K562 (cell line): ENCODE measurements at regions not wholly inside any gene's neighbourhood (a gene's known extent, or its start where the extent isn't known, plus 50 kb on each side); places are given as distances from the start of the nearest gene placed in this dataset.

Source experiments
- ATAC-seq: fragments of 200-7000 bp; cut with Tn5 transposase; 3 replicates; pipeline ENCODE4 v1.9.1; 2020; ENCODE audit warnings: moderate library complexity
- BruUV-seq: library from RNA; stranded (reverse); fragments of 400-500 nt; replicated peaks from 2 replicates; lab custom pipeline; 2021; lab: Mats Ljungman, UMichigan
- CTCF ChIA-PET: fragments of 300-600 bp; formaldehyde crosslinking; extraction: SDS; loops from one replicate; lab custom pipeline; 2021; ENCODE audit warnings: low intra/inter-chr PET ratio; lab: Yijun Ruan, JAX
- POLR2A ChIA-PET: fragments of 300-600, 350-650 bp; sonication (Branson Sonifier 250); formaldehyde crosslinking; extraction: SDS; loops from one replicate; lab custom pipeline; 2021; ENCODE audit warnings: antibody characterized with exemption, inconsistent platforms; lab: Yijun Ruan, JAX
- DNase-seq, 4 experiments: peaks; one replicate each; pipeline versions ENCODE4 v3.0.0 to v3.0.0-alpha.2; 2011 to 2018; ENCODE audit warnings: low spot score in 3 of 4, mixed read lengths in 3 of 4; ENCODE audit errors: extremely low read depth in 1 of 4
- FAIRE-seq: peaks from 2 replicates; lab custom pipeline; 2011; peaks lifted over from hg19 to GRCh38; lab: Jason Lieb, UNC
- H2AFZ ChIP-seq: 2 replicates; pipeline ENCODE4 v1.6.0; 2011; ENCODE audit warnings: low read depth, low read length, control low read depth, inconsistent platforms
- H3K27ac ChIP-seq: fragments of 200-600 bp; 3 replicates; pipeline ENCODE4 v1.8.0; 2011; ENCODE audit warnings: low read depth, mild to moderate bottlenecking, control low read depth, inconsistent platforms, low read length, moderate library complexity, mixed read lengths; ENCODE audit errors: extremely low read depth
- H3K27me3 ChIP-seq, 2 experiments: fragments of 300-600 bp in 1 of 2; 2 replicates in 1 of 2; 3 replicates in 1 of 2; pipeline versions ENCODE4 v1.6.0 to v1.8.0; 2011; ENCODE audit warnings: inconsistent platforms in 2 of 2, low read length in 2 of 2, mild to moderate bottlenecking in 1 of 2, mixed read lengths in 1 of 2, moderate library complexity in 1 of 2; ENCODE audit not compliant: control insufficient read depth in 2 of 2, insufficient read depth in 2 of 2
- H3K36me3 ChIP-seq: fragments of 300-600 bp; 3 replicates; pipeline ENCODE4 v1.8.0; 2011; ENCODE audit warnings: mild to moderate bottlenecking, low read length, inconsistent platforms; ENCODE audit not compliant: control insufficient read depth, insufficient read depth
- H3K4me1 ChIP-seq, 2 experiments: fragments of 200-600 bp in 1 of 2; replicated peaks in 1 of 2; 2 replicates in 1 of 2; 3 replicates in 1 of 2; pipeline versions ENCODE4 v1.5.1 to v1.8.0; 2011; ENCODE audit warnings: inconsistent platforms in 2 of 2, low read length in 2 of 2, mild to moderate bottlenecking in 1 of 2, mixed read lengths in 1 of 2, moderate library complexity in 1 of 2; ENCODE audit not compliant: control insufficient read depth in 2 of 2, insufficient read depth in 2 of 2
- H3K4me2 ChIP-seq: 2 replicates; pipeline ENCODE4 v1.6.1; 2011; ENCODE audit warnings: low read length, control low read depth, inconsistent platforms, mixed read lengths; ENCODE audit not compliant: insufficient read depth
- H3K4me3 ChIP-seq: fragments of 200-600 bp; sonication (generic), shearing (Covaris generic); 2 replicates; pipeline ENCODE4 v1.5.1; 2016; ENCODE audit warnings: control low read depth, inconsistent platforms
- H3K79me2 ChIP-seq: fragments of 200-600 bp; 3 replicates; pipeline ENCODE4 v1.8.0; 2011; ENCODE audit warnings: low read length, inconsistent platforms; ENCODE audit not compliant: control insufficient read depth, insufficient read depth
- H3K9ac ChIP-seq, 2 experiments: 2 replicates each; pipeline versions ENCODE4 v1.6.0 to v1.6.1; 2011; ENCODE audit warnings: low read depth in 2 of 2, low read length in 2 of 2, control low read depth in 1 of 2, inconsistent platforms in 1 of 2, mild to moderate bottlenecking in 1 of 2, mixed read lengths in 1 of 2; ENCODE audit not compliant: insufficient read depth in 1 of 2
- H3K9me1 ChIP-seq: one replicate; pipeline ENCODE4 v1.6.0; 2011; ENCODE audit warnings: inconsistent platforms, mild to moderate bottlenecking, low read length, moderate library complexity; ENCODE audit not compliant: control insufficient read depth, insufficient read depth
- H3K9me3 ChIP-seq: replicated peaks from 2 replicates; pipeline ENCODE4 v1.5.1; 2011; ENCODE audit warnings: low read depth, low read length, inconsistent platforms; ENCODE audit not compliant: control insufficient read depth, insufficient read depth
- H4K20me1 ChIP-seq: replicated peaks from 2 replicates; pipeline ENCODE4 v1.6.1; 2011; ENCODE audit warnings: low read length, inconsistent platforms, mixed read lengths; ENCODE audit not compliant: control insufficient read depth, insufficient read depth
- CCAR2 ChIP-seq: fragments of 200-400 bp; formaldehyde crosslinking; IDR thresholded peaks from 2 replicates; pipeline ENCODE4 v1.6.1; 2017; ENCODE audit warnings: mild to moderate bottlenecking, low read depth, low read length
- CEBPG ChIP-seq, 3 experiments: fragments of 200-800 bp in 1 of 3; sonication (Bioruptor generic) in 1 of 3; sonication (generic) in 1 of 3; formaldehyde crosslinking in 1 of 3; IDR thresholded peaks in 2 of 3; conservative IDR thresholded peaks in 1 of 3; 2 replicates each; pipeline versions ENCODE4 v1.6.1 to v1.8.0; 2016 to 2022; ENCODE audit warnings: missing compliant biosample characterization in 2 of 3, missing genetic modification characterization in 2 of 3, mild to moderate bottlenecking in 1 of 3, missing genetic modification reagents in 1 of 3
- CREM ChIP-seq: IDR thresholded peaks from 2 replicates; pipeline ENCODE4 v1.6.1; 2014; ENCODE audit warnings: antibody characterized with exemption, low read depth
- CXXC5 ChIP-seq: fragments of 250-450 bp; sonication (Bioruptor Pico); IDR thresholded peaks from 2 replicates; pipeline ENCODE4 v1.8.0; 2022; ENCODE audit warnings: inconsistent platforms, mild to moderate bottlenecking, moderate library complexity
- ELK3 ChIP-seq: fragments of 450-650 bp; formaldehyde crosslinking; IDR thresholded peaks from 2 replicates; pipeline ENCODE4 v1.4.0; 2020; ENCODE audit warnings: mild to moderate bottlenecking
- FOXA1 ChIP-seq: fragments of 450-650 bp; IDR thresholded peaks from 2 replicates; pipeline ENCODE4 v1.6.1; 2016; ENCODE audit warnings: mild to moderate bottlenecking, borderline replicate concordance
- FUS ChIP-seq: fragments of 200-400 bp; formaldehyde crosslinking; optimal IDR thresholded peaks from 2 replicates; pipeline ENCODE3; 2017; ENCODE audit warnings: low read depth, low read length
- HDAC8 ChIP-seq: fragments of 450-650 bp; IDR thresholded peaks from 2 replicates; pipeline ENCODE4 v1.6.1; 2016; ENCODE audit warnings: mild to moderate bottlenecking, missing genetic modification characterization, moderate library complexity, missing compliant biosample characterization
- MAFG ChIP-seq: fragments of 450-650 bp; conservative IDR thresholded peaks from 2 replicates; pipeline ENCODE4 v1.6.1; 2016; ENCODE audit warnings: missing genetic modification characterization, missing compliant biosample characterization
- NR2C1 ChIP-seq, 2 experiments: fragments of 450-650 bp; IDR thresholded peaks; 2 replicates each; pipeline ENCODE4 v1.6.1; 2017; ENCODE audit warnings: mild to moderate bottlenecking in 2 of 2, antibody characterized with exemption in 1 of 2, inconsistent platforms in 1 of 2, missing compliant biosample characterization in 1 of 2, missing genetic modification characterization in 1 of 2
- NR2F6 ChIP-seq: fragments of 450-650 bp; formaldehyde crosslinking; IDR thresholded peaks from 2 replicates; pipeline ENCODE4 v1.4.0; 2020; ENCODE audit warnings: mild to moderate bottlenecking
- PCBP2 ChIP-seq: fragments of 200-400 bp; formaldehyde crosslinking; IDR thresholded peaks from 2 replicates; pipeline ENCODE4 v1.6.1; 2018; ENCODE audit warnings: low read length, low read depth, mild to moderate bottlenecking, moderate library complexity; ENCODE audit not compliant: poor library complexity, severe bottlenecking
- PHB ChIP-seq: fragments of 250-450 bp; sonication (Bioruptor Pico); IDR thresholded peaks from 2 replicates; pipeline ENCODE4 v1.5.0; 2021
- PTTG1 ChIP-seq: fragments of 450-650 bp; IDR thresholded peaks from 2 replicates; pipeline ENCODE4 v1.6.1; 2016; ENCODE audit warnings: low read depth, mild to moderate bottlenecking, missing genetic modification characterization, missing compliant biosample characterization
- RBM34 ChIP-seq: fragments of 200-400 bp; formaldehyde crosslinking; IDR thresholded peaks from 2 replicates; pipeline ENCODE4 v1.6.1; 2018; ENCODE audit warnings: low read length, borderline replicate concordance; ENCODE audit not compliant: insufficient read depth
- SAP30 ChIP-seq: fragments of 200-600 bp; sonication (generic); IDR thresholded peaks from 2 replicates; pipeline ENCODE4 v1.6.1; 2012; ENCODE audit warnings: borderline replicate concordance, low read depth, mild to moderate bottlenecking, moderate library complexity, low read length, control low read depth, inconsistent platforms; ENCODE audit not compliant: insufficient read depth, poor library complexity, severe bottlenecking
- ZBTB33 ChIP-seq: sonication (generic); formaldehyde crosslinking; IDR thresholded peaks from 2 replicates; pipeline ENCODE4 v1.8.1; 2023; ENCODE audit warnings: mild to moderate bottlenecking, missing genetic modification reagents
- ZNF253 ChIP-seq: fragments of 250-450 bp; sonication (Bioruptor Pico); conservative IDR thresholded peaks from 2 replicates; pipeline ENCODE4 v1.6.1; 2021; ENCODE audit warnings: mild to moderate bottlenecking
- ZNF324 ChIP-seq: fragments of 250-450 bp; sonication (Bioruptor Pico); IDR thresholded peaks from 2 replicates; pipeline ENCODE4 v1.4.0; 2020; ENCODE audit warnings: mild to moderate bottlenecking
- ZNF785 ChIP-seq: fragments of 250-450 bp; sonication (Bioruptor Pico); IDR thresholded peaks from 2 replicates; pipeline ENCODE4 v1.4.0; 2020; ENCODE audit warnings: mild to moderate bottlenecking
- WGBS: fragments of 100-300 bp; shearing (Covaris generic); methylation state at CpG from one replicate; pipeline ENCODE4 v1.1.6; 2016; ENCODE audit warnings: low coverage, mixed read lengths; ENCODE audit not compliant: insufficient coverage; ENCODE audit errors: missing lambda C conversion rate; 5-methylcytosine and 5-hydroxymethylcytosine counted together
- in situ Hi-C: fragments of 300-500 bp; cut with MboI; formaldehyde crosslinking; loops from 4 replicates; pipeline ENCODE4 v1.15.0; 2018; ENCODE audit warnings: inconsistent platforms, mixed read lengths
- intact Hi-C: fragments of 100-400 bp; cut with micrococcal nuclease; formaldehyde crosslinking; loops from 2 replicates; pipeline ENCODE4 v1.14.2; 2022

- in situ Hi-C loops = no loop called here
- Histone ChIP-seq H3K9me3 (no peaks in the 10 kb centered on the region), H3K9me1 (no peaks in the 10 kb centered on the region), H3K27me3 (no peaks in the 10 kb centered on the region), H3K9ac (no peak overlapping the region), H3K79me2 (no peaks in the 10 kb centered on the region), H2AFZ (no peak overlapping the region), H3K4me2 (no peak overlapping the region), H3K36me3 (no peaks in the 10 kb centered on the region), H3K4me1 (no peaks in the 10 kb centered on the region), H3K27ac (no peak overlapping the region), H3K4me3 (no peak overlapping the region)
- intact Hi-C loops = no loop called here
- 0% methylated on average over 3 of the region's 3 CpGs for WGBS
- ATAC-seq (no peak), DNase-seq (no peak), FAIRE-seq (no peak)
- POLR2A ChIA-PET = no interaction called here
- CTCF ChIA-PET = no interaction called here
- BruUV-seq = no TSS peak
- TF ChIP-seq CREM (no peak), CEBPG (CRISPR knock-in tag; IDR thresholded peaks at IDR 0.05) (no peak), CEBPG (tag; conservative IDR thresholded peaks at IDR 0.05 in 1 of 2, IDR thresholded peaks at IDR 0.05 in 1 of 2) (no peak), ZNF785 (CRISPR knock-in tag) (no peak), FUS (no peak), ZNF324 (CRISPR knock-in tag) (no peak), RBM34 (no peak), CXXC5 (CRISPR knock-in tag) (no peak), PTTG1 (no peak), ZBTB33 (CRISPR knock-in tag) (no peak), PCBP2 (no peak), HDAC8 (tag) (no peak), ELK3 (CRISPR knock-in tag) (no peak), NR2F6 (CRISPR knock-in tag) (no peak), MAFG (no peak), SAP30 (no peak), FOXA1 (no peak), PHB (CRISPR knock-in tag) (no peak), CCAR2 (no peak), NR2C1 (IDR thresholded peaks at IDR 0.05) (no peak), NR2C1 (tag; IDR thresholded peaks at IDR 0.05) (no peak), ZNF253 (CRISPR knock-in tag) (no peak)
- TF ChIP-seq, all 486 proteins: peak for 0
- H4K20me1 ChIP-seq = no peaks in the 10 kb centered on the region
Measured at GRCh38 chr16:6063526-6063925, 965.9 kb upstream of the EEF2KMT start.
